ENCODE measurements at regions not wholly inside any gene's neighbourhood (a gene's known extent, or its start where the extent isn't known, plus 50 kb on each side); places are given as distances from the start of the nearest gene placed in this dataset.
"Not testable (repeated sequence)": the region's sequence is repeated elsewhere in the genome, so short reads cannot be mapped to it uniquely, and the experiment has no call there.

- no peak for DNase-seq
Observed at GRCh38 chr9:26562338-26562737, 330.3 kb downstream of the CAAP1 start.

- no peak for DNase-seq
Observed at GRCh38 chr9:26561928-26562327, 330.7 kb downstream of the CAAP1 start.

- DNase-seq, result no peak
Observed at GRCh38 chr9:26559506-26559905, 333.1 kb downstream of the CAAP1 start.

GRCh38 chr9:26551971-26552370 lies 340.6 kb downstream of the CAAP1 start:
- no peak for DNase-seq

- DNase-seq, result no peak
Observed at GRCh38 chr9:26551451-26551850, 341.2 kb downstream of the CAAP1 start.

GRCh38 chr9:26548781-26549290 lies 343.8 kb downstream of the CAAP1 start:
- no peak for DNase-seq

GRCh38 chr9:26539867-26540493 lies 352.6 kb downstream of the CAAP1 start:
- DNase-seq, result no peak

- DNase-seq, result no peak
Observed at GRCh38 chr9:26537211-26537610, 355.4 kb downstream of the CAAP1 start.

- DNase-seq, result no peak
Observed at GRCh38 chr9:26535151-26535550, 357.5 kb downstream of the CAAP1 start.

GRCh38 chr9:26530841-26531240 lies 361.8 kb downstream of the CAAP1 start:
- no peak for DNase-seq

GRCh38 chr9:26527931-26528330 lies 364.7 kb downstream of the CAAP1 start:
- no peak for DNase-seq

GRCh38 chr9:26524267-26524666 lies 368.3 kb downstream of the CAAP1 start:
- no peak for DNase-seq

GRCh38 chr9:26523577-26523976 lies 369.0 kb downstream of the CAAP1 start:
- DNase-seq, result no peak

- no peak for DNase-seq
Observed at GRCh38 chr9:26520141-26520540, 372.5 kb downstream of the CAAP1 start.

GRCh38 chr9:26516773-26517343 lies 375.7 kb downstream of the CAAP1 start:
- no peak for DNase-seq

GRCh38 chr9:26513730-26514129 lies 378.9 kb downstream of the CAAP1 start:
- DNase-seq, result no peak

- no peak for DNase-seq
Observed at GRCh38 chr9:26510137-26510536, 382.5 kb downstream of the CAAP1 start.

GRCh38 chr9:26508897-26509296 lies 383.7 kb downstream of the CAAP1 start:
- DNase-seq, result no peak

GRCh38 chr9:26504057-26504456 lies 388.5 kb downstream of the CAAP1 start:
- DNase-seq, result no peak

GRCh38 chr9:26502311-26502710 lies 390.3 kb downstream of the CAAP1 start:
- DNase-seq, result peak; percentile 66

- DNase-seq, result no peak
Observed at GRCh38 chr9:26500471-26500870, 392.1 kb downstream of the CAAP1 start.

GRCh38 chr9:26492608-26493521 lies 399.7 kb downstream of the CAAP1 start:
- DNase-seq, result not testable (repeated sequence)

GRCh38 chr9:26491922-26492607 lies 400.5 kb downstream of the CAAP1 start:
- DNase-seq, result not testable (repeated sequence)
